Activated naive CD4-positive, alpha-beta T cell treated with anti-CD3 and anti-CD28 coated beads, Interleukin-2, amount 50 U/mL, for 72 hours (primary cell): ENCODE measurements at regions not wholly inside any gene's neighbourhood (a gene's known extent, or its start where the extent isn't known, plus 50 kb on each side); places are given as distances from the start of the nearest gene placed in this dataset.

ENCODE experiments used
- ATAC-seq, 2 donors: fragments of 150-1000 bp; cut with Tn5 transposase; 2 replicates each; pipeline ENCODE4 v1.10.0; 2021; ENCODE audit warnings: mild to moderate bottlenecking in 2 of 2, moderate library complexity in 2 of 2
- DNase-seq, 2 donors: peaks; one replicate each; pipeline ENCODE4 v3.0.0; 2021 to 2022; ENCODE audit warnings: low spot score in 2 of 2
- H3K27ac Mint-ChIP-seq, 2 donors: one replicate each; pipeline ENCODE4 v1.8.0; 2022; ENCODE audit warnings: mild to moderate bottlenecking in 2 of 2, mixed read lengths in 2 of 2
- H3K36me3 Mint-ChIP-seq, 2 donors: one replicate each; pipeline ENCODE4 v1.8.0; 2022; ENCODE audit warnings: mixed read lengths in 2 of 2
- H3K9me3 Mint-ChIP-seq, 2 donors: one replicate each; pipeline ENCODE4 v1.8.0; 2022; ENCODE audit warnings: mixed read lengths in 2 of 2

- ATAC-seq = no peak
- DNase-seq = no peak
- peaks cover 12 to 25% of the 10 kb centered on the region in 2 donors for H3K9me3 Mint-ChIP-seq
- peaks cover 4 to 6% of the 10 kb centered on the region in 2 donors for H3K36me3 Mint-ChIP-seq
- no peak overlapping the region for H3K27ac Mint-ChIP-seq
Measured at GRCh38 chr1:217189362-217189761, 441.5 kb downstream of the GPATCH2 start.

- Mint-ChIP-seq H3K27ac (no peak overlapping the region), H3K36me3 (peaks cover 4 to 6% of the 10 kb centered on the region in 2 donors), H3K9me3 (peaks cover 12 to 25% of the 10 kb centered on the region in 2 donors)
- no peak for ATAC-seq
- DNase-seq = no peak
Measured at GRCh38 chr1:217188280-217189237, 442.3 kb downstream of the GPATCH2 start.

GRCh38 chr1:217186664-217187063, 444.2 kb downstream of the GPATCH2 start:
- DNase-seq (no peak), ATAC-seq (no peak)
- Mint-ChIP-seq H3K36me3 (peaks cover 4 to 6% of the 10 kb centered on the region in 2 donors), H3K9me3 (peaks cover 18 to 34% of the 10 kb centered on the region in 2 donors), H3K27ac (no peak overlapping the region)

GRCh38 chr1:217184854-217185253, 446.0 kb downstream of the GPATCH2 start:
- ATAC-seq = no peak
- Mint-ChIP-seq H3K36me3 (peaks cover under 1 to 4% of the 10 kb centered on the region in 2 donors), H3K9me3 (peaks cover 6 to 21% of the 10 kb centered on the region in 2 donors), H3K27ac (no peak overlapping the region)
- no peak for DNase-seq

- peaks cover 0 to 8% of the 10 kb centered on the region in 2 donors for H3K36me3 Mint-ChIP-seq
- H3K27ac Mint-ChIP-seq = no peak overlapping the region
Measured at GRCh38 chr1:217182992-217183391, 447.9 kb downstream of the GPATCH2 start.

GRCh38 chr1:217181756-217182155, 449.1 kb downstream of the GPATCH2 start:
- no peak for DNase-seq
- Mint-ChIP-seq H3K36me3 (peaks cover 0 to 4% of the 10 kb centered on the region in 2 donors), H3K27ac (no peak overlapping the region), H3K9me3 (peaks cover 6 to 13% of the 10 kb centered on the region in 2 donors)
- no peak for ATAC-seq

More at GRCh38 chr1:217182992-217183391, 447.9 kb downstream of the GPATCH2 start:
- H3K9me3 Mint-ChIP-seq = peaks cover 6 to 21% of the 10 kb centered on the region in 2 donors
- DNase-seq = no peak
- ATAC-seq = no peak

- Mint-ChIP-seq H3K27ac (no peak overlapping the region), H3K9me3 (peaks cover 6 to 13% of the 10 kb centered on the region in 2 donors), H3K36me3 (peaks cover 0 to 4% of the 10 kb centered on the region in 2 donors)
- ATAC-seq (no peak), DNase-seq (no peak)
Measured at GRCh38 chr1:217181176-217181746, 449.6 kb downstream of the GPATCH2 start.

- ATAC-seq (no peak), DNase-seq (no peak)
- no peak overlapping the region for H3K27ac Mint-ChIP-seq
- peaks cover 6 to 13% of the 10 kb centered on the region in 2 donors for H3K9me3 Mint-ChIP-seq
- peaks cover 0 to 4% of the 10 kb centered on the region in 2 donors for H3K36me3 Mint-ChIP-seq
Measured at GRCh38 chr1:217180443-217180842, 450.4 kb downstream of the GPATCH2 start.

- Mint-ChIP-seq H3K9me3 (peaks cover 4 to 7% of the 10 kb centered on the region in 2 donors), H3K27ac (no peak overlapping the region), H3K36me3 (no peaks in the 10 kb centered on the region)
- no peak for ATAC-seq
- DNase-seq = no peak
Measured at GRCh38 chr1:217164403-217164802, 441.2 kb upstream of the ESRRG start.

GRCh38 chr1:217153361-217153760, 430.1 kb upstream of the ESRRG start:
- Mint-ChIP-seq H3K27ac (no peak overlapping the region), H3K36me3 (no peaks in the 10 kb centered on the region), H3K9me3 (peaks cover 8 to 17% of the 10 kb centered on the region in 2 donors)
- no peak for ATAC-seq
- no peak for DNase-seq

- DNase-seq (no peak), ATAC-seq (no peak)
- Mint-ChIP-seq H3K36me3 (no peaks in the 10 kb centered on the region), H3K9me3 (peaks cover 8 to 18% of the 10 kb centered on the region in 2 donors), H3K27ac (no peak overlapping the region)
Measured at GRCh38 chr1:217150366-217150765, 427.1 kb upstream of the ESRRG start.

GRCh38 chr1:217149791-217150190, 426.6 kb upstream of the ESRRG start:
- peaks cover 0 to 6% of the 10 kb centered on the region in 2 donors for H3K36me3 Mint-ChIP-seq
- no peak for ATAC-seq
- H3K27ac Mint-ChIP-seq = no peak overlapping the region
- no peak for DNase-seq
- H3K9me3 Mint-ChIP-seq = peaks cover 8 to 24% of the 10 kb centered on the region in 2 donors

GRCh38 chr1:217141711-217142110, 418.5 kb upstream of the ESRRG start:
- ATAC-seq = no peak

GRCh38 chr1:217140041-217140901, 417.0 kb upstream of the ESRRG start:
- ATAC-seq (no peak), DNase-seq (no peak)
- peaks cover 5% of the 10 kb centered on the region in 2 donors for H3K9me3 Mint-ChIP-seq
- peaks cover 15 to 25% of the 10 kb centered on the region in 2 donors for H3K36me3 Mint-ChIP-seq
- H3K27ac Mint-ChIP-seq = no peak overlapping the region

More at GRCh38 chr1:217141711-217142110, 418.5 kb upstream of the ESRRG start:
- Mint-ChIP-seq H3K36me3 (peaks cover 13 to 25% of the 10 kb centered on the region in 2 donors), H3K9me3 (peaks cover 5 to 8% of the 10 kb centered on the region in 2 donors), H3K27ac (no peak overlapping the region)
- no peak for DNase-seq

- DNase-seq (no peak), ATAC-seq (no peak)
- H3K9me3 Mint-ChIP-seq = peaks cover 0 to 5% of the 10 kb centered on the region in 2 donors
- no peak overlapping the region for H3K27ac Mint-ChIP-seq
- H3K36me3 Mint-ChIP-seq = peaks cover 15 to 26% of the 10 kb centered on the region in 2 donors
Measured at GRCh38 chr1:217139513-217139912, 416.3 kb upstream of the ESRRG start.

- Mint-ChIP-seq H3K27ac (peak overlapping the region in 1 of 2 donors; percentile 65), H3K9me3 (peaks cover 0 to 5% of the 10 kb centered on the region in 2 donors), H3K36me3 (peaks cover 15 to 31% of the 10 kb centered on the region in 2 donors)
- ATAC-seq = no peak
- DNase-seq = no peak
Measured at GRCh38 chr1:217138799-217139466, 415.7 kb upstream of the ESRRG start.
